Endothelial cell of umbilical vein (primary cell): ENCODE measurements at regions not wholly inside any gene's neighbourhood (a gene's known extent, or its start where the extent isn't known, plus 50 kb on each side); places are given as distances from the start of the nearest gene placed in this dataset.

Source experiments
- BruUV-seq: library from RNA; stranded (reverse); fragments of 400-500 nt; replicated peaks from 2 replicates; lab custom pipeline; 2021; lab: Mats Ljungman, UMichigan
- CTCF ChIA-PET: fragments of 300-600, 350-600 bp; sonication (Branson Sonifier 250); formaldehyde crosslinking; loops from one replicate; lab custom pipeline; 2021; ENCODE audit warnings: antibody characterized with exemption, inconsistent platforms; lab: Charles Lee
- POLR2A ChIA-PET: fragments of 300-600, 350-600 bp; sonication (Branson Sonifier 250); formaldehyde crosslinking; loops from one replicate; lab custom pipeline; 2021; ENCODE audit warnings: antibody characterized with exemption, inconsistent platforms; lab: Charles Lee
- DNase-seq: peaks from one replicate; pipeline ENCODE4 v3.0.0-alpha.2; 2011; ENCODE audit warnings: low read depth, low spot score
- FAIRE-seq: peaks from 2 replicates; lab custom pipeline; 2011; peaks lifted over from hg19 to GRCh38; lab: Jason Lieb, UNC
- H2AFZ ChIP-seq: 2 replicates; pipeline ENCODE4 v1.6.0; 2012; ENCODE audit warnings: low read depth, low read length, control low read depth, inconsistent platforms
- H3K27ac ChIP-seq: 2 replicates; pipeline ENCODE4 v1.5.1; 2011; ENCODE audit warnings: low read depth, mild to moderate bottlenecking, control low read depth, low read length, moderate library complexity; ENCODE audit not compliant: insufficient read depth
- H3K27me3 ChIP-seq, 2 experiments: 2 replicates each; pipeline versions ENCODE4 v1.6.0 to v1.6.1; 2011; ENCODE audit warnings: low read length in 2 of 2, mixed read lengths in 1 of 2; ENCODE audit not compliant: control insufficient read depth in 2 of 2, insufficient read depth in 2 of 2
- H3K36me3 ChIP-seq, 2 experiments: 2 replicates in 1 of 2; 3 replicates in 1 of 2; pipeline ENCODE4 v1.5.1; 2011; ENCODE audit warnings: low read length in 2 of 2, mild to moderate bottlenecking in 1 of 2, moderate library complexity in 1 of 2; ENCODE audit not compliant: control insufficient read depth in 2 of 2, insufficient read depth in 2 of 2; ENCODE audit errors: extremely low read depth in 1 of 2
- H3K4me1 ChIP-seq: 3 replicates; pipeline ENCODE4 v1.5.1; 2011; ENCODE audit warnings: mild to moderate bottlenecking, low read length; ENCODE audit not compliant: control insufficient read depth, insufficient read depth; ENCODE audit errors: extremely low read depth
- H3K4me2 ChIP-seq: 2 replicates; pipeline ENCODE4 v1.6.1; 2011; ENCODE audit warnings: low read length, control low read depth, mixed read lengths; ENCODE audit not compliant: insufficient read depth
- H3K4me3 ChIP-seq, 3 experiments: fragments of 200-600 bp in 1 of 3; sonication (generic), shearing (Covaris generic) in 1 of 3; replicated peaks in 1 of 3; 2 replicates each; pipeline ENCODE4 v1.5.1; 2011 to 2016; ENCODE audit warnings: control low read depth in 3 of 3, low read length in 3 of 3, mild to moderate bottlenecking in 2 of 3, inconsistent platforms in 1 of 3, low read depth in 1 of 3, moderate library complexity in 1 of 3; ENCODE audit not compliant: insufficient read depth in 1 of 3
- H3K79me2 ChIP-seq: 2 replicates; pipeline ENCODE4 v1.6.0; 2012; ENCODE audit warnings: low read length, inconsistent platforms; ENCODE audit not compliant: control insufficient read depth, insufficient read depth
- H3K9ac ChIP-seq: replicated peaks from 2 replicates; pipeline ENCODE3; 2011; ENCODE audit warnings: low read length, control low read depth; ENCODE audit not compliant: insufficient read depth; ENCODE audit errors: extremely low read depth
- H3K9me1 ChIP-seq: replicated peaks from 3 replicates; pipeline ENCODE4 v1.6.0; 2011; ENCODE audit warnings: mild to moderate bottlenecking, low read length; ENCODE audit not compliant: control insufficient read depth, insufficient read depth; ENCODE audit errors: extremely low read depth
- H3K9me3 ChIP-seq: replicated peaks from 2 replicates; pipeline ENCODE4 v1.5.1; 2012; ENCODE audit warnings: low read length, inconsistent platforms; ENCODE audit not compliant: control insufficient read depth, insufficient read depth
- H4K20me1 ChIP-seq: replicated peaks from 2 replicates; pipeline ENCODE3; 2011; ENCODE audit warnings: mild to moderate bottlenecking, low read length; ENCODE audit not compliant: control insufficient read depth, insufficient read depth; ENCODE audit errors: extremely low read depth
- CTCF ChIP-seq, 2 donors: IDR thresholded peaks; 1 replicate in 1 of 2; 2 replicates in 1 of 2; pipeline ENCODE4 v1.5.1; 2011; ENCODE audit warnings: low read length in 2 of 2, mild to moderate bottlenecking in 2 of 2, moderate library complexity in 2 of 2, control low read depth in 1 of 2, inconsistent platforms in 1 of 2, low read depth in 1 of 2; ENCODE audit not compliant: insufficient read depth in 1 of 2; ENCODE audit errors: extremely low read depth in 1 of 2
- EZH2 ChIP-seq: IDR thresholded peaks from 2 replicates; pipeline ENCODE4 v1.6.1; 2012; ENCODE audit warnings: borderline replicate concordance, low read depth, mild to moderate bottlenecking, moderate library complexity, low read length, inconsistent platforms; ENCODE audit not compliant: severe bottlenecking
- FOS ChIP-seq: IDR thresholded peaks from 2 replicates; pipeline ENCODE4 v1.6.1; 2011; ENCODE audit warnings: mild to moderate bottlenecking, low read length, moderate library complexity, borderline replicate concordance; ENCODE audit not compliant: insufficient read depth
- GATA2 ChIP-seq: IDR thresholded peaks from 2 replicates; pipeline ENCODE4 v1.7.0; 2011; ENCODE audit warnings: low read depth, mild to moderate bottlenecking, moderate library complexity, mixed read lengths, low read length; ENCODE audit not compliant: insufficient read length, insufficient read depth
- JUN ChIP-seq: IDR thresholded peaks from 2 replicates; pipeline ENCODE4 v1.6.1; 2011; ENCODE audit warnings: borderline replicate concordance, low read depth; ENCODE audit not compliant: insufficient read length, insufficient read depth
- MAX ChIP-seq: IDR thresholded peaks from 2 replicates; pipeline ENCODE4 v1.6.1; 2011; ENCODE audit not compliant: insufficient read depth, insufficient read length
- MYC ChIP-seq: IDR thresholded peaks from one replicate; pipeline ENCODE4 v1.6.1; 2011; ENCODE audit warnings: mild to moderate bottlenecking, low read depth, low read length
- POLR2A ChIP-seq: IDR thresholded peaks from 2 replicates; pipeline ENCODE4 v1.6.1; 2012; ENCODE audit warnings: low read depth, mild to moderate bottlenecking, control low read depth, low read length
- POLR2AphosphoS5 ChIP-seq: IDR thresholded peaks from 2 replicates; pipeline ENCODE4 v1.6.1; 2012; ENCODE audit warnings: low read depth, mild to moderate bottlenecking, control low read depth, low read length, moderate library complexity; ENCODE audit not compliant: insufficient read depth
- dilution Hi-C: fragments of 300-500 bp; cut with MboI; formaldehyde crosslinking; loops from one replicate; pipeline ENCODE4 v1.15.0; 2019; ENCODE audit warnings: low sequenced_read_pairs; ENCODE audit not compliant: extremely low pct_ligation_motif_present
- intact Hi-C: fragments of 100-400 bp; cut with micrococcal nuclease; formaldehyde crosslinking; loops from one replicate; pipeline ENCODE4 v1.10.0; 2022

DNA sequence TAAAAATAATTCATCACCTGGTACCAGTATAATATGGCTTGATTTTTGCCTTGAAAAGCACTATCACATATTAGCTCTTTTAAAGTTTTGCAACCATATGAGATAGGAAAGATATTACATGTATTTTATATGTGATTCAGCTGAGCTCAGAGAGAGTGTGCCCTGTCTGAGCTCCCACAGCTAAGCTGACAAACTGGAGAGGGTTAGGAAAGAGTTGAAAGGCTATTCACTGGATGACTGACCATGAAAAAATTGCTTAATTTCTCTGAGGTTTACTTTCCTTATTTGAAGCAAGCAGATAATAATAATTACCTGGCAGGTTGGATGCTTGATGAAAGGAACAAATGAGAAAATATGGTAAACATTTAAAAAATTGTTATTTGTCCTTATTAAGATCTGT, 97.4 kb upstream of the CCDC80 start:
- no peak for TF ChIP-seq CTCF (IDR thresholded peaks at IDR 0.05; ENCODE audit: extremely low read depth in 1 of 2, insufficient read depth in 1 of 2, low read depth in 1 of 2, low read length in 2 of 2)
- TF ChIP-seq POLR2A: no peak
- TF ChIP-seq JUN: no peak
- TF ChIP-seq MYC: no peak
- TF ChIP-seq POLR2AphosphoS5: no peak
- TF ChIP-seq EZH2: no peak
- no peak for TF ChIP-seq GATA2
- no peak for TF ChIP-seq FOS
- no peak for TF ChIP-seq MAX
- dilution Hi-C loops: no loop called here
- Histone ChIP-seq H4K20me1 (no peaks in the 10 kb centered on the region), H2AFZ (no peak overlapping the region), H3K9me1 (no peaks in the 10 kb centered on the region), H3K4me3 (no peak overlapping the region), H3K79me2 (no peaks in the 10 kb centered on the region), H3K27me3 (no peaks in the 10 kb centered on the region), H3K4me1 (no peaks in the 10 kb centered on the region), H3K9me3 (no peaks in the 10 kb centered on the region), H3K36me3 (no peaks in the 10 kb centered on the region), H3K9ac (no peak overlapping the region), H3K27ac (no peak overlapping the region), H3K4me2 (no peak overlapping the region)
- DNase-seq: no peak
- intact Hi-C loops: no loop called here
- POLR2A ChIA-PET: no interaction called here
- BruUV-seq: no TSS peak
- CTCF ChIA-PET: interaction anchor here (0.9 to 8.9 kb wide), 4 partner anchors 10 to 243 kb away, joined by 3 to 184 read pairs (median 5); no protein-coding TSS in a partner anchor
- no peak for FAIRE-seq
